ENCODE measurements at regions not wholly inside any gene's neighbourhood (a gene's known extent, or its start where the extent isn't known, plus 50 kb on each side); places are given as distances from the start of the nearest gene placed in this dataset.
A peak's percentile ranks its signal among the peaks of the same experiment; 100 is the strongest.
"Not testable (repeated sequence)": the region's sequence is repeated elsewhere in the genome, so short reads cannot be mapped to it uniquely, and the experiment has no call there.

DNA sequence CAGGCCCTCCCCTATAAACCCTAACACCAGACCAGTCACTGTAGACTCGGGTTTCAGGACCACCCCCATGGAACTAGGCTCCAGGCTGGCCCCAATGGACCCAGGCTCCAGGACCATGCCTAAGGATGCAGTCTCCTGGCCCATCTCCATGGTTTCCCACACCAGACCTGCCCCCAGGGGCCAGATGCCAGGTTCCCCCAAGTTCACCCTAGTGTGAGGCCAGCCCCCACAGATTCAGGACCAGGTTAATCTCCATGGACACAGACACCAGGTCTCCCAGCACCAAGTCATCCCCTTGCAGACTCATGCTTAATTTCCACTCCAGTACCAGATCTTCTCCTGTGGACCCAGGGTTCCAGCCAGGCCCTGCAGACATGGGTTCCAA lies 103.8 kb upstream of the LANCL2 start:
- DNase-seq: no peak

DNA sequence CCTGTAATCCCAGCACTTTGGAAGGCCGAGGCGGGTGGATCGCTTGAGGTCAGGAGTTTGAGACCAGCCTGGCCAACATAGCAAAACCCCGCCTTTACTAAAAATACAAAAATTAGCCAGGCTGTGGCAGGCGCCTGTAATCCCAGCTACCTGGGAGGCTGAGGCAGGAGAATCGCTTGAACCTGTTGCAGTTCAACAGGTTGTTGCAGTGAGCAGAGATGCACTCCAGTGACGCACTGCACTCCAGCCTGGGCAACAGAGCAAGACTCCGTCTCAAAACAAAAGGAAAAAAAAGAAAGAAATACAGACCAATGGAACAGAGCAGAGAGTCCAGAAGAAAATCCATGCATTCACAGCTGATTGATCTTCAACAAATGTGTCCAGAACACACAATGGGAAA lies 99.8 kb upstream of the LANCL2 start:
- not testable (repeated sequence) for DNase-seq

GRCh38 chr7:55265836-55266642 lies 99.1 kb upstream of the LANCL2 start:
- DNase-seq: no peak

- DNase-seq: no peak
Measured at GRCh38 chr7:55271069-55271626, 94.0 kb upstream of the LANCL2 start.

GRCh38 chr7:55271661-55272060 lies 93.5 kb upstream of the LANCL2 start:
- DNase-seq: no peak

- no peak for DNase-seq
Measured at GRCh38 chr7:55272328-55272727, 92.8 kb upstream of the LANCL2 start.

- DNase-seq: no peak
Measured at GRCh38 chr7:55273186-55273980, 91.8 kb upstream of the LANCL2 start.

- DNase-seq: no peak
Measured at GRCh38 chr7:55274156-55274555, 91.0 kb upstream of the LANCL2 start.

- DNase-seq: no peak
Measured at GRCh38 chr7:55275291-55276200, 89.6 kb upstream of the LANCL2 start.

- no peak for DNase-seq
Measured at GRCh38 chr7:55276572-55277295, 88.4 kb upstream of the LANCL2 start.

DNA sequence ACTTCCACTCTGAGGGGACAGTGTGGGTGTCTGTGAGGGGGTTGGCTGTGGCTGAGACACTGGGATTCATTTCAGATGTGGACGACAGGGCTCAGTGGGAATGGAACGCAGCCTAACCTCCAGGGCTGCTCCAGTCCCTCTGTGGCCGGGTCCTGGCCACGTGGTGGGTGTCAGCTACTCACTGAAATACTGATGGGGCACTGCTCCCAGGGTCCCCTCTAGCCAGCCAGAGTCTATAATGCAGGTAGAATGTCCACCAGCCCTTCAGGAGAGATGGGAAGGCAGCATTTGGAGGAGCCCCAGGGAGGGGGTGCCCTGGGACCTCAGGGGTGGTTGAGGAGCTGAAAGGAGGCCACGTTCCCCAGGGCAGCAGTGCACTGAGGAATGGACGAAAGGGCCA lies 87.2 kb upstream of the LANCL2 start:
- DNase-seq: no peak

- no peak for DNase-seq
Measured at GRCh38 chr7:55278321-55278720, 86.8 kb upstream of the LANCL2 start.

DNA sequence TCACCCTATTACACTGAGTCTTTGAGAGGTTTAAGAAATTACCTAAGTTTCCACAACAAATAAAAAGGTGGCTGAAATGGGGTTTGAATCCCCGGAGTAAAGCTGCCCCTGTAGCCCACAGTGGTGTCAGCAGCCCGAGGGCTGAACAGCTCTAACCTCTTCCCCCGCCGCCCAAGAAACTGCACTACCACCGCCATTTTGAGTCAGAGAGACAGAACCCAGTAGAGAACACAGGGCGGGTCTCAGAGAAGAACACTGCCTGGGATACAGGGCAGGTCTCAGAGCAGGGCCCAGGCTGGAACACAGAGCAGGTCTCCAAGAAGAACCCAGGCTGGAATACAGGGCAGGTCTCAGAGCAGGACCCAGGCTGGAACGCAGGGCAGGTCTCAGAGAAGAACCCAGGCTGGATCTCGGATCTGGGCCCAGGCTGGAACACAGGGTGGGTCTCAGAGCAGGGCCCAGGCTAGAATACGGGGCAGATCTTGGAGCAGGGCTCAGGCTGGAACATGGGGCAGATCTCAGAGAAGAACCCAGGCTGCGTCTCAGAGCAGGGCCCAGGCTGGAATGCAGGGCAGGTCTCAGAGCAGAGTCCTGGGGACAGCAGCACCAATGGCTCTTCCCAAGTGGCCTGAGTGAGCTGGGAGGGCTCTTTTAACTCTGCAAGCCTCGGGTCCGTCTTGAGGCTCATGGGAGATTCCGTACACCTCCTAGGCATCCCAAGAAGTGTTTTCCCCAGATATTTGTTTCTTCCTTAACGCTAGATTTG lies 85.9 kb upstream of the LANCL2 start:
- no peak for DNase-seq

- peak; percentile 50 to 74 for DNase-seq
Measured at GRCh38 chr7:55280031-55280454, 85.1 kb upstream of the LANCL2 start.

GRCh38 chr7:55285665-55286064 lies 79.5 kb upstream of the LANCL2 start:
- no peak for DNase-seq

DNA sequence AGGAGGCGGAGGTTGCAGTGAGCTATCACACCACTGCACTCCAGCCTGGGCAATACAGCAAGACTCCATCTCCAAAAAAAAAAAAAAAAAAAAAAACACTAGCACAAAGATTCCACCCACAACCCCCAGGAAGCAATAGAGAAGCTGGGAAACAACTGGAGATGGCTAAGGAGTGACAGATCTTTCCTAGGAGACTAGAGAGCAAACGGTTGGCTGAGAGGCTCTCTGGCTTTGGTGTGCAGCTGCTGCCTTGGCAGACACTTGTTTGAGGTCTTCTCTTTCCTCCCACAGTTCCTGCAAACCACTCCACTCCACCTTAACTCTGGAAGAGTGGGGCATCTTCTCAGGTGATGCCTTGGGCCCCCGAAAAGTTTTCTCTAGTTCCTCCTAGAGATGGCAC lies 78.5 kb upstream of the LANCL2 start:
- no peak for DNase-seq

DNA sequence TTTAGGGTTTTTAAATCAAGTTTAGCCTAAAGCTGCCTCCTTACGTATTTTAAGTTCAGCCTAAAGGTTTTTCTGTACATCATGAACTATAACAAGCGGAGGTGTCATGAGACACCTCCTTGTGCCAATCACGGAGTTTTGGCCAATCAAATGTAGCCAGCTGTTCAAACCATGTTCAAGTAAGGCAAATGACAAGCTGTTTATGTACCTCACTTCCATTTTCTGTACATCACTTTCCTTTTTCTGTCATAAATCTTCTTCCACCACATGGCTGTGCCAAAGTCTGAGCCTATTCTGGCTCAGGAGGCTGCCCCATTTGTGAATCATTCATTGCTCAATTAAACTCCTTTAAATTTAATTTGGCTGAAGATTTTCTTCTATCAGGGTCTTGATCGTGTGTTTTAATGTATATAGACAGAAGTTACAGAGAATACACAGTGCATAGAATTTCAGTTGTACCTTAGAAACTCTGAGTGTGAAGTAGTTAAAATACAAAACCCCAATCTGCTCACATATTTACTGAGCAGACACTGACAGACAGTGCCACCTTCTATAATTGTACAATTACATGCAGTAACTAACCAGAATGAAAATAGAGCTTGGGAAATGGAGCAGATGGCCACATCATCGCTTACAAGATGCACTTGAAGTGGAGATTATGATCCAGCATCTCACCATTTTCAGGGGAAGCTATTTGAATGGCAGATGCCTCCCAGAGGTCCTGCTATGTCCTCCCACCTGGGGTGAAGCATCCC lies 76.9 kb upstream of the LANCL2 start:
- DNase-seq: no peak

DNA sequence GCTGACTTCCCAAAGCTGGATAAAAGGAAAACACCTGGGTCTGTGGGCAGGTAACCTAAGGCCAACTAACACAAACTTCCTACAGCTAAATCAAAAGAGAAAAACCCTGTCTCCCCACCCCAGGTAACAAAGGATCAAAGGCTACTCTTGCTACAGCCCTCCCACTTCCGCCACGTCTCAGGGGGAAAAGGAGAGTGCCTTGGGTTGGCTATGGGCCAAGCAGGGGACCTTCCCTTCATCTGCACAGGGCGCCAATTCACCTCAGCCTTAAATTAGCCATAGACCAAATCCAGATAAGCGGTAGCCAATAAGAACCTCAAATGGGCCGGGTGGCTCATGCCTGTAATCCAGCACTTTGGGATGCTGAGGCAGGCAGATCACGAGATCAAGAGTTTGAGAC lies 69.1 kb upstream of the LANCL2 start:
- no peak for DNase-seq

GRCh38 chr7:55299273-55299967 lies 65.7 kb upstream of the LANCL2 start:
- DNase-seq: no peak

DNA sequence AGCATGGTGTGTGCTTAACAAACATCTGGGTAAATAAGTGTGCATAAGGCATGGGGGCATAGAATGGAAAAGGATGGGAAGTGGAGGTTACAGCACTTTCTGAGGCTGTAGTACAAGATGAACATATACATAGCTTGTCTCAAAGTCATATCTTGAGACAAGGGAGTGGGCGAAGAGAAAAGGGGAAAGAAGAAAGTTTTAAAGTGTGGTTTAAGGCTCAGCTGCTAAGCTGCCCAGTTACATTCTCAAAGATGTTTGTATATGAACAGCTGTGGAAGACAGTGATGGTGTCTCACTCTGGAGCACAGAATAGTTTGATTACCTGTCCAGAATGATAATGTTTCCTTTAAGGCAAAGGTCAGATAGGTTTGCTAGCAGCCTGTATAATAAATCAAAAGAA lies 61.9 kb upstream of the LANCL2 start:
- DNase-seq: no peak
